ENCODE measurements at regions not wholly inside any gene's neighbourhood (a gene's known extent, or its start where the extent isn't known, plus 50 kb on each side); places are given as distances from the start of the nearest gene placed in this dataset.

DNA sequence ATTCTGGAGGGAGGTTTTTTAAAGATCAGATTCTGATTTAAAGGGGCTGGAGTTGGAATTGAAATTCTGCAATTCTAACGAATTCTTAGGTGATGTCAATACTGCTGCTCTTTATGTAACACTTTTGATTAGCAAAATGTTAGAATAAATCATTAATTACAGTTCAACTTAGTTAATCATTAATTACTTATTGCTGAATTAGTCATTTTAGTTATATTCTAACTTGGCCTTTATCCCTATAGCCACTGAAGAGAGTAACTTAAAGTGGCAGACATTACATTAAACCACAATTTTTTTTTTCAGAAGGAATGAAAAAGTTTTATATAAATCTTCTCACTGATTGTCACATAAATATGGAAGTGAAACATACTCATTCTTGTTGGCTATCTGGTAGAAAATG, 206.6 kb upstream of the ITM2A start:
- no peak for TF ChIP-seq CTCF (IDR thresholded peaks at IDR 0.05)
- TF ChIP-seq POLR2A (IDR thresholded peaks at IDR 0.05), result no peak

All from Peyer's patch (tissue), 4 donors.